HCT116 (cell line): ENCODE measurements at regions not wholly inside any gene's neighbourhood (a gene's known extent, or its start where the extent isn't known, plus 50 kb on each side); places are given as distances from the start of the nearest gene placed in this dataset.

ENCODE experiments used
- ATAC-seq: fragments of 200-7000 bp; cut with Tn5 transposase; 2 replicates; pipeline ENCODE4 v1.9.1; 2020; ENCODE audit warnings: mild to moderate bottlenecking, moderate library complexity
- BruUV-seq: library from RNA; stranded (reverse); fragments of 400-500 nt; replicated peaks from 2 replicates; lab custom pipeline; 2021; lab: Mats Ljungman, UMichigan
- CTCF ChIA-PET: fragments of 300-600 bp; sonication (Branson Sonifier 250); formaldehyde crosslinking; loops from one replicate; lab custom pipeline; 2021; ENCODE audit warnings: antibody characterized with exemption; lab: Charles Lee
- POLR2A ChIA-PET: fragments of 300-600, 350-600 bp; sonication (Branson Sonifier 250); formaldehyde crosslinking; loops from one replicate; lab custom pipeline; 2021; ENCODE audit warnings: antibody characterized with exemption; lab: Charles Lee
- RAD21 ChIA-PET, 2 experiments: fragments of 300-600 bp; sonication (Branson Sonifier 250); formaldehyde crosslinking; loops; one replicate each; lab custom pipeline; 2023; ENCODE audit warnings: low total read pairs in 2 of 2; ENCODE audit not compliant: uncharacterized antibody in 2 of 2, unreplicated experiment in 2 of 2, low non-redundant PET in 1 of 2; lab: Charles Lee
- DNase-seq: peaks from one replicate; pipeline ENCODE4 v3.0.0-alpha.2; 2010; ENCODE audit warnings: low read depth, low spot score
- H2AFZ ChIP-seq: fragments of 200-600 bp; shearing (Covaris generic), sonication (generic); 2 replicates; pipeline ENCODE4 v1.6.1; 2017; ENCODE audit warnings: low read depth, mixed run types, mixed read lengths, antibody characterized with exemption, low read length; ENCODE audit not compliant: poor library complexity, severe bottlenecking
- H3K27ac ChIP-seq: 2 replicates; pipeline ENCODE4 v1.5.1; 2012; ENCODE audit warnings: low read depth, low read length
- H3K27me3 ChIP-seq: fragments of 200-600 bp; sonication (generic); 2 replicates; pipeline ENCODE4 v1.6.1; 2016; ENCODE audit warnings: mixed run types, low read length, mixed read lengths; ENCODE audit not compliant: insufficient read depth
- H3K36me3 ChIP-seq, 2 experiments: fragments of 200-500 bp in 1 of 2; fragments of 200-600 bp in 1 of 2; sonication (Bioruptor generic) in 1 of 2; sonication (generic) in 1 of 2; 2 replicates each; pipeline versions ENCODE4 v1.5.1 to v1.6.1; 2014 to 2016; ENCODE audit warnings: low read length in 2 of 2, inconsistent platforms in 1 of 2, mixed read lengths in 1 of 2, mixed run types in 1 of 2; ENCODE audit not compliant: insufficient read depth in 2 of 2, control insufficient read depth in 1 of 2
- H3K4me1 ChIP-seq, 2 experiments: fragments of 200-600 bp in 1 of 2; sonication (generic) in 1 of 2; 2 replicates each; pipeline versions ENCODE4 v1.5.1 to v1.6.1; 2012 to 2017; ENCODE audit warnings: low read length in 2 of 2, inconsistent platforms in 1 of 2, mild to moderate bottlenecking in 1 of 2, mixed read lengths in 1 of 2, mixed run types in 1 of 2, moderate library complexity in 1 of 2; ENCODE audit not compliant: insufficient read depth in 2 of 2, control insufficient read depth in 1 of 2
- H3K4me2 ChIP-seq: fragments of 200-600 bp; sonication (generic); 2 replicates; pipeline ENCODE4 v1.6.1; 2017; ENCODE audit warnings: mixed run types, low read length, mixed read lengths
- H3K4me3 ChIP-seq, 2 experiments: fragments of 200-600 bp in 1 of 2; sonication (generic) in 1 of 2; replicated peaks in 1 of 2; 2 replicates each; pipeline ENCODE4 v1.5.1; 2011 to 2016; ENCODE audit warnings: low read length in 2 of 2, control low read depth in 1 of 2, low read depth in 1 of 2, mild to moderate bottlenecking in 1 of 2, mixed read lengths in 1 of 2, mixed run types in 1 of 2
- H3K79me2 ChIP-seq: fragments of 200-600 bp; sonication (generic); 2 replicates; pipeline ENCODE4 v1.6.1; 2017; ENCODE audit warnings: mild to moderate bottlenecking, mixed run types, low read length, moderate library complexity, mixed read lengths; ENCODE audit not compliant: insufficient read depth
- H3K9ac ChIP-seq: fragments of 200-600 bp; sonication (generic); 2 replicates; pipeline ENCODE4 v1.6.1; 2016; ENCODE audit warnings: low read length, mixed read lengths
- H3K9me2 ChIP-seq: fragments of 200-600 bp; sonication (generic), shearing (Covaris generic); 2 replicates; pipeline ENCODE4 v1.6.1; 2017; ENCODE audit warnings: mixed run types, mild to moderate bottlenecking, moderate library complexity; ENCODE audit not compliant: insufficient read depth
- H3K9me3 ChIP-seq, 2 experiments: fragments of 200-500 bp in 1 of 2; fragments of 200-600 bp in 1 of 2; sonication (Bioruptor generic) in 1 of 2; sonication (generic) in 1 of 2; 2 replicates each; pipeline ENCODE4 v1.6.1; 2014 to 2017; ENCODE audit warnings: low read length in 2 of 2, mixed read lengths in 2 of 2, inconsistent platforms in 1 of 2, low read depth in 1 of 2, mild to moderate bottlenecking in 1 of 2, mixed run types in 1 of 2, moderate library complexity in 1 of 2; ENCODE audit not compliant: control insufficient read depth in 1 of 2, insufficient read depth in 1 of 2
- H4K20me1 ChIP-seq: fragments of 200-600 bp; sonication (generic), shearing (Covaris generic); 2 replicates; pipeline ENCODE4 v1.6.1; 2017; ENCODE audit warnings: mixed run types, mild to moderate bottlenecking, moderate library complexity; ENCODE audit not compliant: insufficient read depth
- ATF3 ChIP-seq: IDR thresholded peaks from 2 replicates; pipeline ENCODE4 v1.6.1; 2012
- CEBPB ChIP-seq: IDR thresholded peaks from 2 replicates; pipeline ENCODE4 v1.6.1; 2012; ENCODE audit warnings: low read depth
- EGR1 ChIP-seq: IDR thresholded peaks from 2 replicates; pipeline ENCODE4 v1.6.1; 2012; ENCODE audit warnings: low read depth
- EZH2 ChIP-seq: fragments of 200-600 bp; sonication (generic); IDR thresholded peaks from 2 replicates; pipeline ENCODE4 v1.6.1; 2017; ENCODE audit warnings: antibody characterized with exemption, mixed run types
- EZH2phosphoT487 ChIP-seq: fragments of 200-600 bp; IDR thresholded peaks from 2 replicates; pipeline ENCODE4 v1.6.1; 2018; ENCODE audit warnings: antibody characterized with exemption, borderline replicate concordance
- FOSL1 ChIP-seq: IDR thresholded peaks from 2 replicates; pipeline ENCODE4 v1.6.1; 2012; ENCODE audit warnings: low read depth
- JUND ChIP-seq: IDR thresholded peaks from 2 replicates; pipeline ENCODE4 v1.6.1; 2012
- POLR2A ChIP-seq: IDR thresholded peaks from 2 replicates; pipeline ENCODE4 v1.7.0; 2011; ENCODE audit warnings: borderline replicate concordance; ENCODE audit not compliant: insufficient read depth, insufficient read length; ENCODE audit errors: extremely low read depth
- POLR2AphosphoS5 ChIP-seq: IDR thresholded peaks from 2 replicates; pipeline ENCODE4 v1.6.1; 2011; ENCODE audit warnings: mild to moderate bottlenecking, low read depth, low read length, moderate library complexity
- RAD21 ChIP-seq: IDR thresholded peaks from 2 replicates; pipeline ENCODE4 v1.6.1; 2012; ENCODE audit warnings: low read depth, mild to moderate bottlenecking
- SIN3A ChIP-seq: IDR thresholded peaks from 2 replicates; pipeline ENCODE4 v1.6.1; 2012; ENCODE audit warnings: low read depth
- SP1 ChIP-seq: IDR thresholded peaks from 2 replicates; pipeline ENCODE4 v1.6.1; 2012; ENCODE audit warnings: low read depth
- SRF ChIP-seq: IDR thresholded peaks from 2 replicates; pipeline ENCODE4 v1.6.1; 2012; ENCODE audit warnings: low read depth
- TCF7L2 ChIP-seq: IDR thresholded peaks from 2 replicates; pipeline ENCODE4 v1.7.0; 2011; ENCODE audit warnings: borderline replicate concordance, inconsistent platforms; ENCODE audit not compliant: insufficient read depth, insufficient read length; ENCODE audit errors: extremely low read depth
- ZBTB33 ChIP-seq: IDR thresholded peaks from 2 replicates; pipeline ENCODE4 v1.6.1; 2011; ENCODE audit warnings: mild to moderate bottlenecking, low read length, moderate library complexity; ENCODE audit not compliant: insufficient replicate concordance; ENCODE audit errors: extremely low read depth
- ZFX ChIP-seq: fragments of 450-650 bp; IDR thresholded peaks from 2 replicates; pipeline ENCODE4 v1.6.1; 2017
- ZNF274 ChIP-seq: fragments of 200-500 bp; sonication (Bioruptor generic); IDR thresholded peaks from 2 replicates; pipeline ENCODE4 v1.6.1; 2014; ENCODE audit warnings: mild to moderate bottlenecking, low read depth, low read length, inconsistent platforms
- intact Hi-C: fragments of 100-400 bp; cut with micrococcal nuclease; formaldehyde crosslinking; loops from 2 replicates; pipeline ENCODE4 v1.10.0; 2022
- TF ChIP-seq, protein P1 (sequence below): IDR thresholded peaks from 2 replicates; pipeline ENCODE4 v1.6.1; 2012; ENCODE audit warnings: low read depth
- TF ChIP-seq, protein P2 (sequence below), 3 experiments: fragments of 200-600 bp in 1 of 3; sonication (generic) in 1 of 3; IDR thresholded peaks in 2 of 3; conservative IDR thresholded peaks in 1 of 3; 2 replicates each; pipeline ENCODE4 v1.5.1; 2012 to 2017; ENCODE audit warnings: low read depth in 2 of 3, low read length in 2 of 3, antibody characterized with exemption in 1 of 3, borderline replicate concordance in 1 of 3, control low read depth in 1 of 3, mild to moderate bottlenecking in 1 of 3, mixed read lengths in 1 of 3, mixed run types in 1 of 3, moderate library complexity in 1 of 3; ENCODE audit not compliant: insufficient read depth in 1 of 3
- TF ChIP-seq, protein P3 (sequence below): IDR thresholded peaks from 2 replicates; pipeline ENCODE4 v1.6.1; 2012

- TF ChIP-seq RAD21: no peak
These were observed 747.1 kb downstream of the CETN3 start (continued) for GRCh38 chr5:89662499-89662898.

- Histone ChIP-seq H3K9ac (no peak overlapping the region), H3K27me3 (no peaks in the 10 kb centered on the region), H3K79me2 (no peaks in the 10 kb centered on the region), H3K36me3 (no peaks in the 10 kb centered on the region), H3K4me3 (no peak overlapping the region), H3K9me2 (no peaks in the 10 kb centered on the region), H4K20me1 (no peaks in the 10 kb centered on the region), H3K27ac (no peak overlapping the region), H3K4me1 (no peaks in the 10 kb centered on the region), H2AFZ (no peak overlapping the region), H3K4me2 (no peak overlapping the region), H3K9me3 (no peaks in the 10 kb centered on the region)
- POLR2A ChIA-PET: no interaction called here
- RAD21 ChIA-PET: no interaction called here
- no peak for TF ChIP-seq ZFX
- no peak for TF ChIP-seq ATF3
- TF ChIP-seq EZH2: no peak
- TF ChIP-seq SIN3A: no peak
- TF ChIP-seq, protein P1, sequence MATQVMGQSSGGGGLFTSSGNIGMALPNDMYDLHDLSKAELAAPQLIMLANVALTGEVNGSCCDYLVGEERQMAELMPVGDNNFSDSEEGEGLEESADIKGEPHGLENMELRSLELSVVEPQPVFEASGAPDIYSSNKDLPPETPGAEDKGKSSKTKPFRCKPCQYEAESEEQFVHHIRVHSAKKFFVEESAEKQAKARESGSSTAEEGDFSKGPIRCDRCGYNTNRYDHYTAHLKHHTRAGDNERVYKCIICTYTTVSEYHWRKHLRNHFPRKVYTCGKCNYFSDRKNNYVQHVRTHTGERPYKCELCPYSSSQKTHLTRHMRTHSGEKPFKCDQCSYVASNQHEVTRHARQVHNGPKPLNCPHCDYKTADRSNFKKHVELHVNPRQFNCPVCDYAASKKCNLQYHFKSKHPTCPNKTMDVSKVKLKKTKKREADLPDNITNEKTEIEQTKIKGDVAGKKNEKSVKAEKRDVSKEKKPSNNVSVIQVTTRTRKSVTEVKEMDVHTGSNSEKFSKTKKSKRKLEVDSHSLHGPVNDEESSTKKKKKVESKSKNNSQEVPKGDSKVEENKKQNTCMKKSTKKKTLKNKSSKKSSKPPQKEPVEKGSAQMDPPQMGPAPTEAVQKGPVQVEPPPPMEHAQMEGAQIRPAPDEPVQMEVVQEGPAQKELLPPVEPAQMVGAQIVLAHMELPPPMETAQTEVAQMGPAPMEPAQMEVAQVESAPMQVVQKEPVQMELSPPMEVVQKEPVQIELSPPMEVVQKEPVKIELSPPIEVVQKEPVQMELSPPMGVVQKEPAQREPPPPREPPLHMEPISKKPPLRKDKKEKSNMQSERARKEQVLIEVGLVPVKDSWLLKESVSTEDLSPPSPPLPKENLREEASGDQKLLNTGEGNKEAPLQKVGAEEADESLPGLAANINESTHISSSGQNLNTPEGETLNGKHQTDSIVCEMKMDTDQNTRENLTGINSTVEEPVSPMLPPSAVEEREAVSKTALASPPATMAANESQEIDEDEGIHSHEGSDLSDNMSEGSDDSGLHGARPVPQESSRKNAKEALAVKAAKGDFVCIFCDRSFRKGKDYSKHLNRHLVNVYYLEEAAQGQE: no peak
- no peak for TF ChIP-seq POLR2AphosphoS5
- TF ChIP-seq FOSL1: no peak
- no peak for TF ChIP-seq CEBPB
- no peak for TF ChIP-seq EGR1
- TF ChIP-seq EZH2phosphoT487: no peak
- no peak for TF ChIP-seq SRF
- TF ChIP-seq TCF7L2: no peak
- no peak for TF ChIP-seq ZNF274
- TF ChIP-seq RAD21: no peak
- no peak for TF ChIP-seq ZBTB33
- TF ChIP-seq, protein P2, sequence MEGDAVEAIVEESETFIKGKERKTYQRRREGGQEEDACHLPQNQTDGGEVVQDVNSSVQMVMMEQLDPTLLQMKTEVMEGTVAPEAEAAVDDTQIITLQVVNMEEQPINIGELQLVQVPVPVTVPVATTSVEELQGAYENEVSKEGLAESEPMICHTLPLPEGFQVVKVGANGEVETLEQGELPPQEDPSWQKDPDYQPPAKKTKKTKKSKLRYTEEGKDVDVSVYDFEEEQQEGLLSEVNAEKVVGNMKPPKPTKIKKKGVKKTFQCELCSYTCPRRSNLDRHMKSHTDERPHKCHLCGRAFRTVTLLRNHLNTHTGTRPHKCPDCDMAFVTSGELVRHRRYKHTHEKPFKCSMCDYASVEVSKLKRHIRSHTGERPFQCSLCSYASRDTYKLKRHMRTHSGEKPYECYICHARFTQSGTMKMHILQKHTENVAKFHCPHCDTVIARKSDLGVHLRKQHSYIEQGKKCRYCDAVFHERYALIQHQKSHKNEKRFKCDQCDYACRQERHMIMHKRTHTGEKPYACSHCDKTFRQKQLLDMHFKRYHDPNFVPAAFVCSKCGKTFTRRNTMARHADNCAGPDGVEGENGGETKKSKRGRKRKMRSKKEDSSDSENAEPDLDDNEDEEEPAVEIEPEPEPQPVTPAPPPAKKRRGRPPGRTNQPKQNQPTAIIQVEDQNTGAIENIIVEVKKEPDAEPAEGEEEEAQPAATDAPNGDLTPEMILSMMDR (IDR thresholded peaks at IDR 0.05 in 2 of 3, conservative IDR thresholded peaks at IDR 0.05 in 1 of 3; ENCODE audit: borderline replicate concordance in 1 of 3, insufficient read depth in 1 of 3, low read depth in 2 of 3, low read length in 2 of 3): no peak
- TF ChIP-seq SP1: no peak
- TF ChIP-seq JUND: no peak
- TF ChIP-seq POLR2A: no peak
- TF ChIP-seq, protein P3, sequence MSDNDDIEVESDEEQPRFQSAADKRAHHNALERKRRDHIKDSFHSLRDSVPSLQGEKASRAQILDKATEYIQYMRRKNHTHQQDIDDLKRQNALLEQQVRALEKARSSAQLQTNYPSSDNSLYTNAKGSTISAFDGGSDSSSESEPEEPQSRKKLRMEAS: no peak
- CTCF ChIA-PET: no interaction called here
- DNase-seq: no peak
- no TSS peak for BruUV-seq
- intact Hi-C loops: no loop called here
- no peak for ATAC-seq
These were observed 755.9 kb upstream of the MEF2C start for GRCh38 chr5:89638871-89639270.
